K562 (cell line): ENCODE measurements at regions not wholly inside any gene's neighbourhood (a gene's known extent, or its start where the extent isn't known, plus 50 kb on each side); places are given as distances from the start of the nearest gene placed in this dataset.

Source experiments
- CTBP1 ChIP-seq: fragments of 450-650 bp; IDR thresholded peaks from 2 replicates; pipeline ENCODE4 v1.6.1; 2016; ENCODE audit warnings: borderline replicate concordance
- NR2C2 ChIP-seq, 2 experiments: fragments of 200-800 bp in 1 of 2; sonication (Bioruptor generic) in 1 of 2; sonication (generic) in 1 of 2; formaldehyde crosslinking in 1 of 2; IDR thresholded peaks; 2 replicates each; pipeline versions ENCODE4 v1.6.1 to v1.8.0; 2016 to 2022; ENCODE audit warnings: mild to moderate bottlenecking in 1 of 2, missing compliant biosample characterization in 1 of 2, missing genetic modification characterization in 1 of 2, missing genetic modification reagents in 1 of 2
- POLR2A ChIP-seq: fragments of 450-650 bp; conservative IDR thresholded peaks from 2 replicates; pipeline ENCODE4 v1.6.1; 2016
- TRIM25 ChIP-seq: fragments of 450-650 bp; IDR thresholded peaks from 2 replicates; pipeline ENCODE4 v1.7.0; 2016; ENCODE audit warnings: borderline replicate concordance
- TSHZ1 ChIP-seq: fragments of 250-450 bp; sonication (Bioruptor Pico); IDR thresholded peaks from 2 replicates; pipeline ENCODE4 v1.4.0; 2020; ENCODE audit warnings: mild to moderate bottlenecking, moderate library complexity
- TF ChIP-seq, protein P1 (sequence below): fragments of 250-450 bp; sonication (Bioruptor Pico); IDR thresholded peaks from 2 replicates; pipeline ENCODE4 v1.5.0; 2021; ENCODE audit warnings: mild to moderate bottlenecking, borderline replicate concordance
- TF ChIP-seq, protein P2 (sequence below), 2 experiments: fragments of 450-650 bp; formaldehyde crosslinking in 1 of 2; IDR thresholded peaks; 2 replicates each; pipeline versions ENCODE4 v1.4.0 to v1.6.1; 2014 to 2020; ENCODE audit warnings: mild to moderate bottlenecking in 2 of 2, borderline replicate concordance in 1 of 2, low read depth in 1 of 2

DNA sequence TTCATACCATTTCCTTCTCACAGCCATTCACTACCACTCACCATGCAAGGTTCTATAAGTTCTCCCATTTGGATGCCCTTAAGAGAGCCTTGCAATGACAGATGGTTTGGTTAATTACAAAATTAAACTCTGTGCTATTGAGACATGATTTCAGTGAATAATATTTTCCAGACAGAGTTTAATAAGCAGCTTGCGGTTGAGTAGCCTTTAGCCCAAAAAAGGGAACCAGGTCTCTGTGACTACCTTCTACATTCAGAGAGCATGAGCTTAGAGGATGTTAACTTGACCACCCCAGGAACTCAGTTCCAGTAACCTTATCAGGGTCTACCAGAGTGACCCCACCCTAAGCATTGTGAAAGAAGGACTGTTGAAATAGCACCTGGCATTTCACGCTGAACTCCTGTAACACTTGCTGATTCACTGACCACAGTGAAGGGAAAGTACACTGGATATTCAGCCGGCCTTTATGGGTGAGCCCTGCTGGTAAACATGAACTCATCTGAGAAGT, 1173.1 kb upstream of the ZEB2 start (continued):
- TF ChIP-seq, protein P1, sequence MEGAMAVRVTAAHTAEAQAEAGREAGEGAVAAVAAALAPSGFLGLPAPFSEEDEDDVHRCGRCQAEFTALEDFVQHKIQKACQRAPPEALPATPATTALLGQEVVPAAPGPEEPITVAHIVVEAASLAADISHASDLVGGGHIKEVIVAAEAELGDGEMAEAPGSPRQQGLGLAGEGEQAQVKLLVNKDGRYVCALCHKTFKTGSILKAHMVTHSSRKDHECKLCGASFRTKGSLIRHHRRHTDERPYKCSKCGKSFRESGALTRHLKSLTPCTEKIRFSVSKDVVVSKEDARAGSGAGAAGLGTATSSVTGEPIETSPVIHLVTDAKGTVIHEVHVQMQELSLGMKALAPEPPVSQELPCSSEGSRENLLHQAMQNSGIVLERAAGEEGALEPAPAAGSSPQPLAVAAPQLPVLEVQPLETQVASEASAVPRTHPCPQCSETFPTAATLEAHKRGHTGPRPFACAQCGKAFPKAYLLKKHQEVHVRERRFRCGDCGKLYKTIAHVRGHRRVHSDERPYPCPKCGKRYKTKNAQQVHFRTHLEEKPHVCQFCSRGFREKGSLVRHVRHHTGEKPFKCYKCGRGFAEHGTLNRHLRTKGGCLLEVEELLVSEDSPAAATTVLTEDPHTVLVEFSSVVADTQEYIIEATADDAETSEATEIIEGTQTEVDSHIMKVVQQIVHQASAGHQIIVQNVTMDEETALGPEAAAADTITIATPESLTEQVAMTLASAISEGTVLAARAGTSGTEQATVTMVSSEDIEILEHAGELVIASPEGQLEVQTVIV (CRISPR knock-in tag): no peak
- TF ChIP-seq POLR2A (0 out of 2 replicates have a peak, but pooled peaks have one; percentile 36), CTBP1 (peak; percentile 95), NR2C2 (CRISPR knock-in tag; IDR thresholded peaks at IDR 0.05) (no peak), NR2C2 (tag; IDR thresholded peaks at IDR 0.05) (peak; percentile 74), TSHZ1 (CRISPR knock-in tag) (no peak), TRIM25 (no peak)
- TF ChIP-seq, protein P2, sequence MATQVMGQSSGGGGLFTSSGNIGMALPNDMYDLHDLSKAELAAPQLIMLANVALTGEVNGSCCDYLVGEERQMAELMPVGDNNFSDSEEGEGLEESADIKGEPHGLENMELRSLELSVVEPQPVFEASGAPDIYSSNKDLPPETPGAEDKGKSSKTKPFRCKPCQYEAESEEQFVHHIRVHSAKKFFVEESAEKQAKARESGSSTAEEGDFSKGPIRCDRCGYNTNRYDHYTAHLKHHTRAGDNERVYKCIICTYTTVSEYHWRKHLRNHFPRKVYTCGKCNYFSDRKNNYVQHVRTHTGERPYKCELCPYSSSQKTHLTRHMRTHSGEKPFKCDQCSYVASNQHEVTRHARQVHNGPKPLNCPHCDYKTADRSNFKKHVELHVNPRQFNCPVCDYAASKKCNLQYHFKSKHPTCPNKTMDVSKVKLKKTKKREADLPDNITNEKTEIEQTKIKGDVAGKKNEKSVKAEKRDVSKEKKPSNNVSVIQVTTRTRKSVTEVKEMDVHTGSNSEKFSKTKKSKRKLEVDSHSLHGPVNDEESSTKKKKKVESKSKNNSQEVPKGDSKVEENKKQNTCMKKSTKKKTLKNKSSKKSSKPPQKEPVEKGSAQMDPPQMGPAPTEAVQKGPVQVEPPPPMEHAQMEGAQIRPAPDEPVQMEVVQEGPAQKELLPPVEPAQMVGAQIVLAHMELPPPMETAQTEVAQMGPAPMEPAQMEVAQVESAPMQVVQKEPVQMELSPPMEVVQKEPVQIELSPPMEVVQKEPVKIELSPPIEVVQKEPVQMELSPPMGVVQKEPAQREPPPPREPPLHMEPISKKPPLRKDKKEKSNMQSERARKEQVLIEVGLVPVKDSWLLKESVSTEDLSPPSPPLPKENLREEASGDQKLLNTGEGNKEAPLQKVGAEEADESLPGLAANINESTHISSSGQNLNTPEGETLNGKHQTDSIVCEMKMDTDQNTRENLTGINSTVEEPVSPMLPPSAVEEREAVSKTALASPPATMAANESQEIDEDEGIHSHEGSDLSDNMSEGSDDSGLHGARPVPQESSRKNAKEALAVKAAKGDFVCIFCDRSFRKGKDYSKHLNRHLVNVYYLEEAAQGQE (IDR thresholded peaks at IDR 0.05; ENCODE audit: borderline replicate concordance): peak; percentile 48
- TF ChIP-seq, protein P2 (CRISPR knock-in tag; IDR thresholded peaks at IDR 0.05; ENCODE audit: low read depth): no peak
